ENCODE measurements at regions not wholly inside any gene's neighbourhood (a gene's known extent, or its start where the extent isn't known, plus 50 kb on each side); places are given as distances from the start of the nearest gene placed in this dataset.

GRCh38 chr16:73572135-73572828 lies 524.4 kb upstream of the ZFHX3 start:
- no peak for DNase-seq
- TF ChIP-seq POLR2A (IDR thresholded peaks at IDR 0.05; ENCODE audit: low read length) (no peak), GATA1 (IDR thresholded peaks at IDR 0.05; ENCODE audit: low read depth, low read length) (no peak)

GRCh38 chr16:73569266-73569980 lies 521.5 kb upstream of the ZFHX3 start:
- no peak for DNase-seq
- TF ChIP-seq GATA1 (IDR thresholded peaks at IDR 0.05; ENCODE audit: low read depth, low read length) (no peak), POLR2A (IDR thresholded peaks at IDR 0.05; ENCODE audit: low read length) (no peak)

- TF ChIP-seq POLR2A (IDR thresholded peaks at IDR 0.05; ENCODE audit: low read length), result no peak
- no peak for TF ChIP-seq GATA1 (IDR thresholded peaks at IDR 0.05; ENCODE audit: low read depth, low read length)
- DNase-seq, result no peak
Measured at GRCh38 chr16:73568769-73569168, 520.8 kb upstream of the ZFHX3 start.

- TF ChIP-seq POLR2A (IDR thresholded peaks at IDR 0.05; ENCODE audit: low read length), result no peak
- TF ChIP-seq GATA1 (IDR thresholded peaks at IDR 0.05; ENCODE audit: low read depth, low read length), result no peak
- no peak for DNase-seq
Measured at GRCh38 chr16:73565925-73566324, 518.0 kb upstream of the ZFHX3 start.

- TF ChIP-seq POLR2A (IDR thresholded peaks at IDR 0.05; ENCODE audit: low read length), result no peak
- no peak for TF ChIP-seq GATA1 (IDR thresholded peaks at IDR 0.05; ENCODE audit: low read depth, low read length)
- DNase-seq, result no peak
Measured at GRCh38 chr16:73565263-73565662, 517.3 kb upstream of the ZFHX3 start.

GRCh38 chr16:73563709-73564108 lies 515.8 kb upstream of the ZFHX3 start:
- no peak for DNase-seq
- TF ChIP-seq GATA1 (IDR thresholded peaks at IDR 0.05; ENCODE audit: low read depth, low read length) (no peak), POLR2A (IDR thresholded peaks at IDR 0.05; ENCODE audit: low read length) (no peak)

GRCh38 chr16:73560497-73560896 lies 512.6 kb upstream of the ZFHX3 start:
- TF ChIP-seq GATA1 (IDR thresholded peaks at IDR 0.05; ENCODE audit: low read depth, low read length) (no peak), POLR2A (IDR thresholded peaks at IDR 0.05; ENCODE audit: low read length) (no peak)
- no peak for DNase-seq

- DNase-seq, result no peak
- TF ChIP-seq GATA1 (IDR thresholded peaks at IDR 0.05; ENCODE audit: low read depth, low read length) (no peak), POLR2A (IDR thresholded peaks at IDR 0.05; ENCODE audit: low read length) (no peak)
Measured at GRCh38 chr16:73558219-73558618, 510.3 kb upstream of the ZFHX3 start.

GRCh38 chr16:73553941-73554660 lies 506.2 kb upstream of the ZFHX3 start:
- TF ChIP-seq GATA1 (IDR thresholded peaks at IDR 0.05; ENCODE audit: low read depth, low read length) (no peak), POLR2A (IDR thresholded peaks at IDR 0.05; ENCODE audit: low read length) (no peak)
- no peak for DNase-seq

GRCh38 chr16:73549984-73550631 lies 502.2 kb upstream of the ZFHX3 start:
- DNase-seq, result no peak
- TF ChIP-seq POLR2A (IDR thresholded peaks at IDR 0.05; ENCODE audit: low read length) (no peak), GATA1 (IDR thresholded peaks at IDR 0.05; ENCODE audit: low read depth, low read length) (no peak)

- DNase-seq, result no peak
Measured at GRCh38 chr16:73547552-73548403, 499.9 kb upstream of the ZFHX3 start.

GRCh38 chr16:73546341-73546845 lies 498.5 kb upstream of the ZFHX3 start:
- TF ChIP-seq GATA1 (IDR thresholded peaks at IDR 0.05; ENCODE audit: low read depth, low read length) (no peak), POLR2A (IDR thresholded peaks at IDR 0.05; ENCODE audit: low read length) (no peak)
- no peak for DNase-seq

More at GRCh38 chr16:73547552-73548403, 499.9 kb upstream of the ZFHX3 start:
- no peak for TF ChIP-seq GATA1 (IDR thresholded peaks at IDR 0.05; ENCODE audit: low read depth, low read length)
- no peak for TF ChIP-seq POLR2A (IDR thresholded peaks at IDR 0.05; ENCODE audit: low read length)

GRCh38 chr16:73545755-73546154 lies 497.8 kb upstream of the ZFHX3 start:
- no peak for TF ChIP-seq POLR2A (IDR thresholded peaks at IDR 0.05; ENCODE audit: low read length)
- TF ChIP-seq GATA1 (IDR thresholded peaks at IDR 0.05; ENCODE audit: low read depth, low read length), result no peak
- DNase-seq, result no peak
